ENCODE measurements at regions not wholly inside any gene's neighbourhood (a gene's known extent, or its start where the extent isn't known, plus 50 kb on each side); places are given as distances from the start of the nearest gene placed in this dataset.

- no peak for DNase-seq (ENCODE audit: low read depth)
Observed at GRCh38 chr5:142378737-142379634, 54.2 kb upstream of the SPRY4 start.

- no peak for DNase-seq (ENCODE audit: low read depth)
Observed at GRCh38 chr5:142375944-142376411, 51.2 kb upstream of the SPRY4 start.

Data from T-helper 22 cell (primary cell).